HG02763 (cell line): ENCODE measurements at regions not wholly inside any gene's neighbourhood (a gene's known extent, or its start where the extent isn't known, plus 50 kb on each side); places are given as distances from the start of the nearest gene placed in this dataset.

Source experiments
- ATAC-seq: cut with Tn5 transposase; IDR thresholded peaks from one replicate; pipeline ENCODE4 v1.9.1; 2021; ENCODE audit warnings: mild to moderate bottlenecking, moderate library complexity; ENCODE audit not compliant: unreplicated experiment

- ATAC-seq = no peak
These were observed 376.2 kb downstream of the ZNF521 start for GRCh38 chr18:24975496-24976372.

DNA sequence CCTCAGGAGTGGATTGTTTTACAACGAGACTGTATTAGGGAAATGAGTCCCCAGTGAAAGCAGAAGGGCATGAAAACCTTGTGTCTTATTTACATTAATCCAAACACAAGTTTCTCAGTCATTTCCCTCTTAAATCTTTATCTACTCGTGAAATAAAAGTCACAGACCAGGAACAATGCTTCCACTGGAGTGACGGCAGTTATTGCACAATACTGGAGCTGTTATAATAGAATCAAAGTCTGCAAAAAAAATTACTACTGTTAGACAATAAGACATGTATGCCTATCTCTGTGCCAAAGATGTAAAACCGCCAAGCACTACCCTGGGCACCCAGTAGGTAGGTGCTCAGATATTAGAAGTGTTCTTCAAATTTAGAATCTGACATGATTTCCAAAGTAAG is 375.5 kb downstream of the ZNF521 start:
- no peak for ATAC-seq

DNA sequence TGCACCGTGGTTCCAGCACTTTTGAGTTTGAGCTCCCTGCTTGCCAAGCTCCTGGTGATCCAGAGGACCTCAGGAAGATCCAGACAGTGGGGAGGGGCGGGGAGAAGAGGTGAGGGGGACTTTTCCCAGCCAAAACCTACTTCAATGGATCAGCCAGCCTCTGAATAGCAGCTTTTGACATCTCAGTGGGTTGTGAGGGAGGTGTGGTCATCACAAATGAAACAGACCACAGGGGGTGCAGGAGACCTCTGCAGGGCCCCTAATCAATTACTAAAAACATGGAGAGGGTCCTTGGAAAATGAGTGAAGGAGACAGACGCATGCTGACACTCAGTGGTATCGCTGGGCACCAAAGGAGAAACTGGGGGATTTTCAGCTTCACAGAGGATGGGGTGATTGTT is 372.7 kb downstream of the ZNF521 start:
- no peak for ATAC-seq

DNA sequence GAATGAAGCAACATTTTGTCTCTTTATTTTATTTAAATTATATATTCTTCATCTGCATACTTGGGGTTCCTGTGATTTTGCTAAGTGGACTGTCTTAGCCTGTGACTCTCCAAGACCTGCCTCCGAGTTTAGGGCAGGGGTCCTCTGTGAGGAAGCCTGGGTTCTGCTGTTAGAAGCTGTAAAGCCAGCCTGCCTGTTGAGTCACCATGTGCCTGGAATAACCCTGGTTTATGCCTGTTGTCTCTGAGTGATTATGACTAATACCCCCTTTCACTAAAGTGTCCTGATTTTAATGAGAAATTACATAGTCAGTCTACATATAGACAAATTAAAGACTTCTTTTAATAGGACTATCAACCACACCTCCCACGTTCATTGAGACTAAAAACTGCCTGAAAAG is 369.1 kb downstream of the ZNF521 start:
- ATAC-seq = no peak

- no peak for ATAC-seq
These were observed 368.3 kb downstream of the ZNF521 start for GRCh38 chr18:24983566-24984139.

DNA sequence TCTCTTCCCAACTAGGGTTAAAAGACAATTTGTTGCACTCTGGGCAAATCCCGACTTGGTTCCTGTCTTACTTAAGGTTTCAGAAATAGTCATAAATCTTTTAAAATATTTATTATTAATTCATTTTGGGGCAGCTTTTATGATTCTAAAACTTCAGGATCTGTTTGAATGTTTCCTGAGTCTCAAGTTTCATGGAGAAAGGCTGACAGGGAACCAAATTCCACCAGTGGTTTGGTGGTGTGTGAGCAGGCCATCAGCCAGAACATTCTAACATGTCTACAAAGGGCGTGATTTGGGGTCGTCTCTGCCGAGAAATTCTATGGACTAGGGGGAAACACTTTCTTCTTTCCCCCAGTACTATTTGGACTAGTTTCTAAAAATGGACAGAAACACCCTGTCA is 366.4 kb downstream of the ZNF521 start:
- no peak for ATAC-seq

GRCh38 chr18:24986666-24987302 is 365.2 kb downstream of the ZNF521 start:
- ATAC-seq = no peak

- no peak for ATAC-seq
These were observed 364.4 kb downstream of the ZNF521 start for GRCh38 chr18:24987303-24988252.

DNA sequence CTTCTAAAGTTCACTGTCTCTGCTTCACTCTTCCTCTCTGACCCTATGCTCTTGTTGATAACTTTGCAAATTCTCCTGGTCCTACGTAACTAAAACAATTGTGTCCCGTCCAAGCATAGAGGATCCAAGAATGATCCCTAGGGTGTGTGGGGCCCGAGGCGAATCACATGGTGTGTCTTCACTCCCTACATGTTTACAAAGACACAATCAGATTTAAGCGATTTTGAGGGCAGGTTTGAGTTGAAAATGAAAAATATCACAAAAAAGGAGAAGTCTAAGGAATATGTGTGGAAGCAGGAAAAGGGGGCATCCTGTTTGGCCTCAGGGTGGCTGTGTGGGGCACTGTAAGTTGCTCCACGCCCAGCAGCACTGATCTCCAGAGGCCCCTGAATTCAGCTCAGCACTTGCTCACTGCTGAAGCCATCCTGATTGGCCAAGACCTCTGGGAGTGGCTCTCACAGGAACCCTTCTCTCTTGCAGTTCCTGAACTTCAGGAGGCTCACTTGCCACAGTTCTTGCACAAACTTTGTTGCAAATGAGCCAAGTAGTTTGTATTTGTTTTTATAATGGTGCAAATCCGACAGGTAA is 363.6 kb downstream of the ZNF521 start:
- no peak for ATAC-seq

DNA sequence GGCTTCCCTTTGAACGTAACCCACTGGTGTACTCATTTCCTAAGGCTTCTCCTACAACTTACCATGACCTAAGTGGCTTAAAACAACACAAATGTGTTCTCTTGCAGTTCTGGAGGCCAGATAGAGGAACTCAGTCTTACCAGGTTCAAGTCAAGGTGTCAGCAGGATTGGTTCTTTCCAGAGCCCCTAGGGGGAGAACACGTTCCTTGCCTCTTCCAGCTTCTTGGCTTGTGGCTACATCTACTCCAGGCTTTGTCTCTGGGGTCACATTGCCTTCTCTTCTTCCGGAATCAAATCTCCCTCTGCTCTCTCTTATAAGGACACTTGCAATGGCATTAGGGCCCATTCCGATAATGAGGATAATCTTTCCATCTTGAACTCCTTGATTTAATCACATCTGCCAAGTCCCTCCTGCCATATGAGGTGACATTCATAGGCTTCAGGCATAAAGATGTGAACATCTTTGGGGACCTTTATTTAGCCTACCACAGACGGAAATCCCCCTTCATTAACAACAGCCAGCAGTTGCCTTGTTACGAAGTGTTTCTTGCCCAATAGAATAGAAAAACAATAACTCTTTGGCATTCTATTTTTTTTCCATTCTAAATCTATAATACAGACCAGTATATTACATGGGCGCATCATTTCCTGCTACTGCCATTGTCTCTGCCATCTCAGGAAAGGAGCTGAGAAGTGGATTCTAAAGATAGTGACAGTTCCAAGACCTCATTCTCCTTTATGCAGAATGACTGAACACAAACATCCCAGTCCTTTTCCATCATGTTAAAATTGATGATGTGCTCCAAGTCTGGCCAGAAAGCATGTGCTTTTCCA is 362.0 kb downstream of the ZNF521 start:
- no peak for ATAC-seq

DNA sequence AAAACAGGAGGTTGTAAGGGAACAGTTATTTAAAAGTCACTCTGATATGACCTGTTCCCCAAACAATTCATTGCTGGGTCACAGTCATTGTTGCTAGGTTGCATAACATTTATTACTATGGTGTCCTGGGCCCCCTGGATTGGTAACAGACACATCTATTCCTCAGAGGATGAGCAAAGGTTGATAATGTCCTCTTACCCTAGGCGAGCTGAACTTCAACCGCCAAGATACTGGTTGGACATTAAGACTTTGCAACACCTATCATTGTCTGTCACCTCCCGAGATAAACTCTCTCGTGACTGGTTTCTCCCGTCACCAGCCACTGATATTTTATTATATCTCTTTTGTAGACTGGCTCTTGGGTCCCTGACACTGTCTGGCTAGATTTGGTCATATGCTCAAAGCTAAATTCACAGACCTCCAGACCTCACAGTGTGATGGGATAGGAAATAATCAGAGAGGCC is 361.3 kb downstream of the ZNF521 start:
- no peak for ATAC-seq

- ATAC-seq = no peak
These were observed 360.6 kb downstream of the ZNF521 start for GRCh38 chr18:24991141-24992060.

DNA sequence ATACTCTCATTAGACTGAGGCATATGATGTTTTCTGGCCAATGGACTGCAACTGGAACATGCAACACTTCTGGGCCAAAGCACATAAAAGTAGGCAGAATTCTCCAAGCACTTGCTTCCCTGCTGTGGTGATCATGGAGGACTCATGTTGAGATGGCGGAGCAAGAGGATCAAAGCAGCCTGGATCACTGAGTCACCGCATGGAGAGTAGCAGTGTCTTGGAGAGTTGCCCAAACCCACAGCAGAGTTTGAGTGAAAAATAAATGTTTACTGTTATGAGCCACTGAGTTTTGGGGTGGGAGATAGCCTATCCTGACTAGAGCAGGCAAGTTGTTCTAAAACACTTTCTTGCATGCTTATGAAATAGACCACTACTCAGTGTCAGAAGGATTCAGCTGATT is 359.5 kb downstream of the ZNF521 start:
- no peak for ATAC-seq

GRCh38 chr18:24993628-24994027 is 358.3 kb downstream of the ZNF521 start:
- ATAC-seq = no peak

DNA sequence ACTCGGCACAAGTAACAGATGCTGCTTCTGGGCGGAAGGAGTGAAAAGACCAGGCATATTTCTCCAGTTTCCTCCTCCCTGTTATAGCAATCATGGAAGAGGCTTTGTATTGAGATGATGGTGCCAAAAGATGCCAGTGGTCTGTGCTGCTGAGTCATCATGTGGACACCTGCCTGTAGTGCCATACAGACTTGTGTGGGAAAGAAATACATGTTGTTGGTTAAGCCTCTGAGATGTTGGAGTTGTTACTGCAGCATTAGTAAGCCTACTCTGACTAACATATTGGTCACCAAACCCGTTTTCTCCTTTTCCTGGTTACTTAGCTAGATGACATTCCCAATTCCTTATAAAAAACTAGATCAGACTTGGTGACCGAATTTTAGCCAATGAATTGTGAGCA is 356.9 kb downstream of the ZNF521 start:
- no peak for ATAC-seq

DNA sequence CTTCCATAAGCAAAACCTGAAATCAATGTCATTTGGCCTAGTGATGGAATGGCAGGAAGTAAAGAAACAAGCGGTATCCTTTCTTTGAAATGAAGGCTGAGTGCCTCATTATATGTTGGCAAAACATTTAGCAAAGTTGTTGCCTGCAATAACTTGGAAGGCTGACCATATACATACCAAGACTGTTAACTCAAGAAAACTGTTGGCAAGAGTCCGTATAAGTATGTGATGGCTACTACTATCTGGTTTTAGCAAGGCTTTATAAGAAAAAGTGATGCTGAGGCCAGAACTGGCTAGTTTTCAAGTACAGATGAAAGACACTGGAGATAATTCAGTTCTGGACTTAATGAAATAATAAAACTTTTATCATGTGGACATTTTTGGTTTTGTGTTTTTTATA is 356.2 kb downstream of the ZNF521 start:
- ATAC-seq = no peak

DNA sequence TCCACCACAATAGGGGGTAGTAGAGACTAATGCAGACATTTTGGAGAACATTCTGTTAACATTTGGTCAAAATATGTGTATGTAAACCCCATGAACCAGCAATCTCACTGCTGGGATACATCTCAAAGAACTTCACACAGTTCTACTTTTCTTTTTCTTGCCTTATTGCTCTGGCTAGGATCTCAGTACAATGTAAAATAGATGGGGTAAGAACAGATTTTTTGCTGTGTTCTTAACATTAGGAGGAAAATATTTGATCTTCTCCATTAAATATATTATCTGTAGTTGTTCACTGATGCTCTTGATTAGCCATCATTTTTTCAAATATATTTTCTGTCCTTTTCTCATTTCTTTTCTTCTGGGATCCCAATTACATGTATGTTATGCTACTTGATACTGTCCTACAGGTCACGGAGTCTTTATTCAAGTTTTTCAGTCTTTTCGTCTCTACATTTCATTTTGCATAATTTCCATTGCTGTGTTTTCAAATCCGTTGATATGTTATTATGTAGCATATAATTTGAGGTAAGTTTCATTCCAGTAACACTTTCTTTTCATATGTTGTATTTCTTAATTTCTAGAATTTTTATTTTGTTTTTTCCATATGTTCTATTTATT is 352.2 kb downstream of the ZNF521 start:
- no peak for ATAC-seq

DNA sequence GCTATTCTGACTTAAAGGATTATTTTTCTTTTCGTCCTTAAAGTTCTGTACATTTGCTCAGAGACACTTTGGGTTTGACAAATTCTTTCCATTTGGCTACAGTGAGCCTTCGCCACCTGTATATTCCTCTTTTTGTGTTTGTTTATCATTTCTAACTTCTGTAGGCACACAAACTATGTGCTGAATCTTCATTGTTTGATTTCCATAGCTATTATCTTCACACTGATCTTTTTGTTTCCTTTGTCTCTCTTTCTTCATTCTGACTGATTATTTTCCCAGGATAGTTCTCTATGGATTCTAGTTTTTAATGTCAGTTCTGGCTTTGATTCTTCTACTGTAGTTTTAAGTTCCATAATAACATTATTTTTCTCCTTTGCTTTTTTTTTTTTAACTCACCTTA is 350.2 kb downstream of the ZNF521 start:
- ATAC-seq = no peak
